CD4-positive, alpha-beta T cell treated with Interleukin-6 for 4 hours (primary cell): ENCODE measurements at regions not wholly inside any gene's neighbourhood (a gene's known extent, or its start where the extent isn't known, plus 50 kb on each side); places are given as distances from the start of the nearest gene placed in this dataset.

ENCODE experiments used
- DNase-seq: peaks from one replicate; pipeline ENCODE4 v3.0.0-alpha.2; 2020; ENCODE audit warnings: mixed read lengths

- DNase-seq = no peak
These were observed 220.3 kb downstream of the KIF26A start for GRCh38 chr14:104358528-104359300.

DNA sequence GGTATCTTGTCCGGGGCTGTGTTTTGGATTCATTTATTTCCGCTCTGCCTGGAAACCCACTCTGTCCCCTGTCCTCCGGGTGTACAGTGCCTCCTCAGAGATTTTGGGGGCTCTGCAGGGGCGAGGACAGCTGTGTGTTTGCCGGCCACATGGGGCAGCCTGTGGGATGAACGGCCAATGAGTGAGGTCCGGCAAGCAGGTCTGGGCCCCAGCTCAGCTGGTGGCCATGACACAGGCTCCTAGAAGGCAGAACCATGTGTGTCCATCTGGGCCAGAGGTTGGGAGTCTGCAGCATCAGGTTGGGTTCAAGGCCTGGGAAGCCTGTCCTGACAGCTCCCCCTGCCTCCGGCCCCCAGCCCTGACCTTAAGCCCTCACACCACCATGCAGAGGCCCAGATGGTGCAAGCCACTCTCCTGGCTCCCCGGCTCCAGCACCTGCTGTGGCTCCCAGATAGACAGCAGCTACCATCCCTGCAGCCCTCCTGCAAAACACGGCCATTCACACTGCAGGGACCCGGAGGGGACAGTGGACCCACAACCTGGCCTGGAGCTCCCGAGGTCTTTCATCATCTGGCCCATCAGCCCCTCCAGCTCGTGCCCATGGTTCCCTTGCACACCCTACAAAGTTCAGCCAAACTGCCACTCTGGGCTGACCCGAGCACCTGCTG, 220.1 kb upstream of the C14orf180 start:
- no peak for DNase-seq

DNA sequence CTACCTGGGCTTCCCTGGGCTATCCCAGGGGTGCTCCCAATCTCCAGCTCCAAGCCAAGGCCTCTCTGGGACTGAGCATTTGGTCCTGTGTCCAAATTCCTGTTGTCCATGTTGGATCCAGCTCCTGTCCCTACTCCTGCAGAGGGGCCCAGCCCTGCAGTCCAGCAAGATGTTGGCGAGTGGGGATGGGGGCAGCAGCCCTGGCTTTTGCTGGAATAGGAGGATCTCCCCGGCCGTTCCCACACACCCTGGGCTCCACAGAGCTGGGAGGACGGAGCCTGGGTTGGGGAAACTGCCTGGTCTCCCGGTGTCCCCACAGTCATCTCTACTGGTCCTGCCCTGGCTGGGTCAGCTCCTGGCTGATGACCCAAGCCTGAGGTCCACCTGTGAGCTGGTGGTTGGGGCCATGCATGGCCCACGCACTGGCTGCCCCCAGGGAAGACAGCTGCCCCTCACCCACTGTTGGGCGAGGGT, 219.6 kb upstream of the C14orf180 start:
- no peak for DNase-seq

DNA sequence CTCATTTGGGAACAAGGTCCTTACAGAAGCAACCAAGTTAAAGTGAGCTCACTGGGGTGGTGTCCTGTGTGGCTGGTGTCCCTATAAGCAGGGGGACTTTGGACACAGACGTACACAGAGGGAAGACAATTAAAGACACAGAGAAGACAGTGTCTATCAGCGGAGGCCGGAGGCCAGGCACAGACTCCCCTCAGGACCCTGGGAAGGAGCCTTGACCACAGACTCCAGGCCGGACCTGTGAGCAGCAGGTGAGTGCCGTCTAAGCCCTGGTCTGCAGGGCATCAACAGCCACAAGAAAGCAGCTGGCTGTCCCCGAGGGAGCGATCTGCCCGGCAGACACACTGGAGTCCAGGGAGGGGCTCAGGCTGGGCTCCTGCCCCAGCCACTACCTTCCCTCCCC, 219.1 kb upstream of the C14orf180 start:
- DNase-seq = no peak

GRCh38 chr14:104361101-104361591, 218.4 kb upstream of the C14orf180 start:
- DNase-seq = no peak

- no peak for DNase-seq
These were observed 217.5 kb upstream of the C14orf180 start for GRCh38 chr14:104361921-104362681.

DNA sequence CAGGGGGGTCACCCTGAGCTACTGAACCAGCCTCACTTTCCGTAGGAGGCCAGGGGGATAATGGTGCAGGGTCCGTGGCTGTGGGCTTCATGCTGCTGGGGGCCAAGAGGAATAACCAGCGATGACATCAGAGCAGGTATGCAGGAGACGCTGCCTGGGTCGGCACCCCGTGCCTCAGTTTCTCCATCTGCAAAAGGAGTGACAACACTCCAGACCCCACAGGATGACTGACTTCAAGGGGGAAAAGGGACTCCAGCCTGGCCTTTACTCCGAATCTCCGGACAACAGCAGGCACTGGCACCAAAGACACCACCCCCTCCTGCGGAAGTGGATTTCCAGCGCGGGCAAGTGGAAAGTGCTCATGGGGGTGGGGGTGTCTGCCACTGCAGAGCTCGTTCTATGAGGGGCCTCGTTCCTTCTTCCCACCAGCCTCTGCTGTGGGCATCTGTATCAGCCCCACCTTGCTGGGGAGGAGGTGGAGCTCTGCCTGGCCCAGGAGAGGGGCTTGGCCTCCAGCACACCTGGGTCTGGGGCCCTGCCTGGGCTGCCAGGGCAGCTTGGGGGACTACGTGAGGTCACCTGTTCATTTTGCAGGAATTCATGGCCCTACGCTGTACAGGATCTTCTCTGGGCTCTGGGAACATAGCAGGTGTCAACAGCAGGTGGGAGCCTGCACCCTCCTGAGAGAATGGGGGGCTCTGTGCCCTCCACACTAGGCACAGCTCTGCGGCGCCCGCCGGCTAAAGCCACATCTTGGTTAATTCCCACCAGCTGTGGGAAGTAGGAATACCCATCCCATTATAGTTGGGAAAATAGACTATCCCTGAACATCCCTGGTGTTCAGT, 216.6 kb upstream of the C14orf180 start:
- no peak for DNase-seq

GRCh38 chr14:104363891-104364760, 215.4 kb upstream of the C14orf180 start:
- no peak for DNase-seq

GRCh38 chr14:104364830-104365229, 214.7 kb upstream of the C14orf180 start:
- no peak for DNase-seq

DNA sequence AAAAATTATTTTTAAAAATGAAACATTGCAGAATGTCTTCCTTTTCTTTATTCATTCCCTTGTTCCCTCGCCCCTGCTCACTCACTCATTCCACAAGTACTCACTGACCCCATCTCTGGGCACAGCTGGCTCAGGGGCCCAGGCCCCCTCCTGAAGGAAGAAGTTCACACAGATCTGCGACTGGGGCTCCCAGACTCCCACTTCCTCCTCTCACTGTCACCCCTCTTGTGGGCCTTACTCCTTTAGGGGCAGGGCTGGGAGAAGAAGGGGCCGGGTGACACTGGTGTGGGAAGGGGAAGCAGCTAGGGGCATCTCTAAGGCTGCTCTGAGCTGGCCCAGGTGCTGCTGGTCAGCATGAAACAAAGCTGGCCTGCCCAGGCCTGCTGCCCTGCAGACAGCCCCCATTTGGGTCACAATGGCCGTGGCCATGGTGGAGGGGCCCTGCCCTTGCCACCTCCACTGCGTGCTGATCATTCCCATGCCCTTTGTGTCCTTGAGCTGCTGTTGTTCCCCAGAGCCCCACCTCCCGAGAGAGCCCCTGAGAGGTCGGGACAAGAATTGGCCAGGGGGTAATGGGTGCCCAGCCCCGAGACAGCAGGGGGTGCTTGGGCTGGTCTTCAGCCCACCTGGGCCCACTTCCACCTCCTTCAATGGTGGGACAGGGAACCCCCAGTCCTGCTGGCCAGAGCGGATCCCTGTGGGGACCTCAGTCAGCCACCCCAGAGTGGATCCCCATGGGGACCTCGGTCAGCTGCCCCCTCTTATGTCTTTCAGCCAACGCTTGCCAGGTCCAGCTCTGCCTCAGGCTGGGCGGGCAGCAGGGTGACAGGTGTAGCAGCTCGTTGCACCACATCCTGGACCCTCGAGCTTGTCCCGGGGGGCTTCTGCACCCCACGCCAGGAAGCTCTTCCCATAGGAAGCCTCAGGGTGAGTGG, 212.4 kb upstream of the C14orf180 start:
- no peak for DNase-seq

- DNase-seq = no peak
These were observed 211.5 kb upstream of the C14orf180 start for GRCh38 chr14:104367866-104368750.

- DNase-seq = no peak
These were observed 210.8 kb upstream of the C14orf180 start for GRCh38 chr14:104368751-104369100.

GRCh38 chr14:104369208-104369607, 210.4 kb upstream of the C14orf180 start:
- no peak for DNase-seq

DNA sequence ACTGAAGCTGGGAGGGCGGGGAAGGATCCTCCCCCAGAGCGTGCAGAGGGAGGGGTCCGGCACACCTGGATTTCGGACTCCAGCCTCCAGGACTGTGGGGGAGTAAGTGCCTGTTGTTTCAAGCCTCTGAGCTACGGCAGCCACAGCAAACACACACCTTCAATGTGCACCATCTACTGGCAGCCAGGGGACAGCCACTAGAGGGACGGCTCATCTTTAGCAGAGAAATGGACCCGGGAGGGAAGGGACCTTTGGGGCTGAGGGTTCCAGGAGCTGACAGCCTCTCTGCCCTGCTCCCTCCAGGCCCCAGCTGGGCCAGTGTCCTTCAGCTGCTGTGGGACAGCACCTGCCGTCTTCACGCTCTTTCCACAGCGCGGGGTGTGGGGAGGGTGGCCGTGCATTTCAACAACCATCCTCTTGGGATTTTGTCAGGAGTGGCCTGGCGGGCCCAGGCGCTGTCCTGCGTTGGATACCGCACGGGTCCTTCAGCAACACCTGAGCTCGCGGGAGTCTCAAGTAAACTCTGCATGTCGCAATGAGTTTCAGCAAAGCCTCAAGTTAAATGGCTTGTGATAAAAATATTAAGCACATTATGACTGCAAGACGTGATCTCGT, 209.2 kb upstream of the C14orf180 start:
- no peak for DNase-seq

- DNase-seq = no peak
These were observed 208.5 kb upstream of the C14orf180 start for GRCh38 chr14:104371031-104371430.

DNA sequence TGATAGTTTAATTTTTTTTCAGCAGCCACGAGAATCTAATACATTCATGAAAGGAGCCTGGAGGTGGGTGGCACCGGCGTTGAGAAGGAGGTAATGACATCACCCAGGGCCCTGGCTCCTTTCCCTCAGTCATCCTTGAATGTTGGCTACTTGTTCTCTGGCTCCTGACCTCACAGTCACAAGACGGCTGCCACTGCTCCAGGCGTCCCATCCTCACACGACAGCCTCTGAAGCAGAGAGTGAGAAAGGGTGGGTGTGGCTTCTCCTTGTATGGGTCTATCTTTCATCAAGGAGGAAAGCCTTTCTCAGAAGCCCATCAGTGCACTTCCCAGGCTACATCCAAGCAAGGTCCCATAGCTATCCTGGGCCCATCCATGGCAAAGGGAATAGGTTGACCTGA, 207.6 kb upstream of the C14orf180 start:
- no peak for DNase-seq

DNA sequence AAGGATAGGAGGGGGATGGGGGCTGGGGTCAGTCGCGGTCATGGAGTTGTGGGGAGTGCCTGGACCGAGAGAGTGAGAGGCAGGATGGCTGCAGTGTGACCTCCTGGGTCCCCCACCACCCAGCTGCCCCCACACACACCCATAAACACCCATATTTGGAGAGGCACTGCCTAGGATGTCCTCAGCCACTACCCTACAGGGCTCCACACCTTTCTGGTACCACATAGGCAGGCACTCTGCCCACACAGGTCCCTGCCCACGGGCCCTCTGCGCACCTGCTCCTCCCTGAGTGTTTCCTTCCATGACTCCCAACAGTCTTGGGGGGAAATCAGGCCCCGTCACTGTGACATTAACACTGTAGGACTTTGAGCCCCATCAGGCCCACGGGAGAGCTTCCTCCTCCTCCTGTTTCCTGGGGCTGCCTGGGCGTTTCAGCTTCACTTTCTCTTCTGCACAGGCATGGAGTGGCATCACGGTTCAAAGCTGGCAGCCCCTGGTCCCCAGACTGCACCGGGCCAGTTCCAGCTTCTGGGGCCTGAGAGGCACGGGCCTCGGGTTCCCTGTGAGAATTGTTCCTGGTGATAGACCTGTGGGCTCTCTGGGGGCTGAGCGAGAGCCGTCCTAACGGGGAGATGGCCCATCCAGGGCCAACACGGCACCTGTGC, 207.0 kb upstream of the C14orf180 start:
- no peak for DNase-seq
